Heart left ventricle (tissue), 13 donors: ENCODE measurements at regions not wholly inside any gene's neighbourhood (a gene's known extent, or its start where the extent isn't known, plus 50 kb on each side); places are given as distances from the start of the nearest gene placed in this dataset.
"Not testable (repeated sequence)": the region's sequence is repeated elsewhere in the genome, so short reads cannot be mapped to it uniquely, and the experiment has no call there.

Experiments used
- POLR2A ChIP-seq, 2 donors: fragments of 450-650 bp; IDR thresholded peaks; one replicate each; pipeline ENCODE4 v1.6.1; 2017; ENCODE audit warnings: antibody characterized with exemption in 2 of 2, mild to moderate bottlenecking in 2 of 2, moderate library complexity in 2 of 2
- TF ChIP-seq, protein P1 (sequence below), 12 donors: fragments of 200-600 bp; sonication (generic) in 4 of 12; IDR thresholded peaks; one replicate each; pipeline versions ENCODE4 v1.5.0 to v1.8.0; 2018 to 2022; ENCODE audit warnings: antibody characterized with exemption in 12 of 12, mild to moderate bottlenecking in 5 of 12
- donor health status: ischemic (EF 13 %, LVEDD 7.1; RV severe dilation, severe dysfunction).
- donor health status: DM: no; HTN: yes; CAD: no.
- donor health status: DM: no; HTN: no; CAD: no.
- donor health status: ischemic (EF 25% LVEDD 6.9; RV normal size, moderate dysfunction).
- donor health status: ischemic (EF 25% LVEDD 5.7; RV mildly dilated, moderate dysfunction).
- donor health status: ischemic (EF 35%, LVEDD 5.7; RV mildly dilated, moderate dysfunction).
- donor health status: nonischemic (EF 11% LVEDD 7.7; RV severe dilation, severe dysfunction).
- donor health status: DM: yes; HTN: yes; CAD: no.
- donor health status: PGD.
- donor health status: ischemic (EF 29% LVEDD 5.4; RV normal size, mild dysfunction).
- donor health status: nonischemic (EF 23%, LVEDD 6.1; RV moderate dilation, normal function).

DNA sequence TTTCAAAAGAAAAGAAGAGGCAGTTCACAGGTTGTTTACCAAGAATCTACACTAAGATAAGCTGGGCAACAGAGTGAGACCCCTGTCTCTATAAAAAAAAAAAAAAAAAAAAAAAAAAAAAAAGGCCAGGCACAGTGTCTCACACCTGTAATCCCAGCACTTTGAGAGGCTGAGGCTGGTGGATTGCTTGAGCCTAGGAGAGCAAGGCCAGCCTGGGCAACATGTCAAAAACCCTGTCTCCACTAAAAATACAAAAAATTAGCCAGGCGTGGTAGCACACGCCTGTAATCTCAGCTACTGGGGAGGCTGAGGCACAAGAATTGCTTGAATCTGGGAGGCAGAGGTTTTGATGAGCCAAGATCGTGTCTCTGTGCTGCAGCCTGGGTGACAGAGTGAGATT is 147.6 kb downstream of the NECTIN1 start:
- TF ChIP-seq, protein P1, sequence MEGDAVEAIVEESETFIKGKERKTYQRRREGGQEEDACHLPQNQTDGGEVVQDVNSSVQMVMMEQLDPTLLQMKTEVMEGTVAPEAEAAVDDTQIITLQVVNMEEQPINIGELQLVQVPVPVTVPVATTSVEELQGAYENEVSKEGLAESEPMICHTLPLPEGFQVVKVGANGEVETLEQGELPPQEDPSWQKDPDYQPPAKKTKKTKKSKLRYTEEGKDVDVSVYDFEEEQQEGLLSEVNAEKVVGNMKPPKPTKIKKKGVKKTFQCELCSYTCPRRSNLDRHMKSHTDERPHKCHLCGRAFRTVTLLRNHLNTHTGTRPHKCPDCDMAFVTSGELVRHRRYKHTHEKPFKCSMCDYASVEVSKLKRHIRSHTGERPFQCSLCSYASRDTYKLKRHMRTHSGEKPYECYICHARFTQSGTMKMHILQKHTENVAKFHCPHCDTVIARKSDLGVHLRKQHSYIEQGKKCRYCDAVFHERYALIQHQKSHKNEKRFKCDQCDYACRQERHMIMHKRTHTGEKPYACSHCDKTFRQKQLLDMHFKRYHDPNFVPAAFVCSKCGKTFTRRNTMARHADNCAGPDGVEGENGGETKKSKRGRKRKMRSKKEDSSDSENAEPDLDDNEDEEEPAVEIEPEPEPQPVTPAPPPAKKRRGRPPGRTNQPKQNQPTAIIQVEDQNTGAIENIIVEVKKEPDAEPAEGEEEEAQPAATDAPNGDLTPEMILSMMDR (IDR thresholded peaks at IDR 0.05) = not testable (repeated sequence)
- TF ChIP-seq POLR2A (IDR thresholded peaks at IDR 0.05) = not testable (repeated sequence)
